ENCODE measurements at regions not wholly inside any gene's neighbourhood (a gene's known extent, or its start where the extent isn't known, plus 50 kb on each side); places are given as distances from the start of the nearest gene placed in this dataset.
"Not testable (repeated sequence)": the region's sequence is repeated elsewhere in the genome, so short reads cannot be mapped to it uniquely, and the experiment has no call there.

GRCh38 chr19:27748551-27749152 lies 1464.3 kb downstream of the UQCRFS1 start:
- DNase-seq = no peak

- DNase-seq = peak; percentile 2
Observed at GRCh38 chr19:27746691-27747380, 1466.1 kb downstream of the UQCRFS1 start.

- no peak for DNase-seq
Observed at GRCh38 chr19:27745978-27746542, 1466.9 kb downstream of the UQCRFS1 start.

- no peak for DNase-seq
Observed at GRCh38 chr19:27744926-27745768, 1467.8 kb downstream of the UQCRFS1 start.

- no peak for DNase-seq
Observed at GRCh38 chr19:27742041-27742440, 1470.9 kb downstream of the UQCRFS1 start.

GRCh38 chr19:27741236-27741635 lies 1471.7 kb downstream of the UQCRFS1 start:
- no peak for DNase-seq

GRCh38 chr19:27740396-27740795 lies 1472.6 kb downstream of the UQCRFS1 start:
- DNase-seq = no peak

- no peak for DNase-seq
Observed at GRCh38 chr19:27738569-27739193, 1474.3 kb downstream of the UQCRFS1 start.

GRCh38 chr19:27736225-27736624 lies 1476.7 kb downstream of the UQCRFS1 start:
- no peak for DNase-seq

- DNase-seq = no peak
Observed at GRCh38 chr19:27735314-27735713, 1477.6 kb downstream of the UQCRFS1 start.

GRCh38 chr19:27734496-27735220 lies 1478.3 kb downstream of the UQCRFS1 start:
- DNase-seq = no peak

- no peak for DNase-seq
Observed at GRCh38 chr19:27733551-27734266, 1479.2 kb downstream of the UQCRFS1 start.

- DNase-seq = no peak
Observed at GRCh38 chr19:27729332-27729731, 1483.6 kb downstream of the UQCRFS1 start.

GRCh38 chr19:27722625-27723024 lies 1490.3 kb downstream of the UQCRFS1 start:
- DNase-seq = no peak

- DNase-seq = no peak
Observed at GRCh38 chr19:27720155-27720554, 1492.8 kb downstream of the UQCRFS1 start.

- DNase-seq = no peak
Observed at GRCh38 chr19:27719034-27719433, 1493.9 kb downstream of the UQCRFS1 start.

- no peak for DNase-seq
Observed at GRCh38 chr19:27718234-27718633, 1494.7 kb downstream of the UQCRFS1 start.

- no peak for DNase-seq
Observed at GRCh38 chr19:27717825-27718224, 1495.1 kb downstream of the UQCRFS1 start.

GRCh38 chr19:27716922-27717321 lies 1496.0 kb downstream of the UQCRFS1 start:
- no peak for DNase-seq

- DNase-seq = no peak
Observed at GRCh38 chr19:27714857-27715256, 1498.1 kb downstream of the UQCRFS1 start.

GRCh38 chr19:27709496-27709895 lies 1503.5 kb downstream of the UQCRFS1 start:
- no peak for DNase-seq

GRCh38 chr19:27708986-27709385 lies 1504.0 kb downstream of the UQCRFS1 start:
- DNase-seq = not testable (repeated sequence)

Data from activated CD4-positive, alpha-beta T cell treated with anti-CD3 and anti-CD28 coated beads, Interleukin-10, Interleukin-2, amounts not matched to agents 100 ng/mL and 50 ng/mL, durations not matched to agents 16 hours and 8 hours (primary cell).